HG02852 (cell line): ENCODE measurements at regions not wholly inside any gene's neighbourhood (a gene's known extent, or its start where the extent isn't known, plus 50 kb on each side); places are given as distances from the start of the nearest gene placed in this dataset.
"Not testable (repeated sequence)": the region's sequence is repeated elsewhere in the genome, so short reads cannot be mapped to it uniquely, and the experiment has no call there.

Experiments used
- ATAC-seq: cut with Tn5 transposase; IDR thresholded peaks from one replicate; pipeline ENCODE4 v1.9.1; 2021; ENCODE audit warnings: mild to moderate bottlenecking, moderate library complexity; ENCODE audit not compliant: unreplicated experiment

GRCh38 chr2:67165523-67165990, 231.6 kb upstream of the ETAA1 start:
- ATAC-seq: no peak

GRCh38 chr2:67166511-67166910, 230.6 kb upstream of the ETAA1 start:
- not testable (repeated sequence) for ATAC-seq

GRCh38 chr2:67169417-67170140, 227.6 kb upstream of the ETAA1 start:
- no peak for ATAC-seq

GRCh38 chr2:67179526-67179925, 217.6 kb upstream of the ETAA1 start:
- no peak for ATAC-seq

DNA sequence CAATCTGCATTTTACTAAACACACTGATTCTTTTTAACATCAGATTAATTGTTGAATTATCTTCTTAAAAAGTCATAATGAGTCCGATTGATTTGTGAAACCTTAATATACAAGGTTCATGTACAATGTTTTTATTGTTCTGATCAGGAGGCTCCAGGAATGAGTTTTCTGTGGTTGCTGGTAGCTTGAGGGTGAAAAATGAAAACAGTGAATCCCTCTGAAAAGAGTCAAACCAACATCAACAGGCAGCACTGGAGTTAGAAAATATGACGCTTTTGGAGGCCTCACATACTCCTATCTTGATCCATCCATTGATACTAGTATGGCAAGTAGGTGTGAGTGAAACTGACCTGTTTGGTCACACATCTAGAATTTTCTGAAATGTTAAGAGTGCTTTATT, 216.3 kb upstream of the ETAA1 start:
- ATAC-seq: no peak

DNA sequence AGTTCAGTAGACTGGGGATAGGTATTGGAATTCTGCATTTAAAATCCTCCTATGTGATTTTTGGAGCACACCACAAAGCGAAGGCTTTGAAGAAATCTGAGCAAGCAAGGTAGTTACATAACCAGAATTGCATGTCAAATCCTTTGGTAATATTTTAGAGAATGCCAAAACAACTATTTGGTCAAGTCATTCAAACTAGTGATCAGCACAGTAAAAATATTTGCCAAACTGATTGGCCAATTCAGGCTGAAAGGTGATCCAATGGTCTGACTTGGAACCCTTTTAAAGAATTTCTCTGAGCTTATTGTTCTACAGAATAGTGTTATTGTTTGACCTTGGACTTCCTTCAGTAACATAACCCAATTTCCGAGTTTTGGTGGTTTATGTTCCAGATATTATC, 214.2 kb upstream of the ETAA1 start:
- no peak for ATAC-seq

DNA sequence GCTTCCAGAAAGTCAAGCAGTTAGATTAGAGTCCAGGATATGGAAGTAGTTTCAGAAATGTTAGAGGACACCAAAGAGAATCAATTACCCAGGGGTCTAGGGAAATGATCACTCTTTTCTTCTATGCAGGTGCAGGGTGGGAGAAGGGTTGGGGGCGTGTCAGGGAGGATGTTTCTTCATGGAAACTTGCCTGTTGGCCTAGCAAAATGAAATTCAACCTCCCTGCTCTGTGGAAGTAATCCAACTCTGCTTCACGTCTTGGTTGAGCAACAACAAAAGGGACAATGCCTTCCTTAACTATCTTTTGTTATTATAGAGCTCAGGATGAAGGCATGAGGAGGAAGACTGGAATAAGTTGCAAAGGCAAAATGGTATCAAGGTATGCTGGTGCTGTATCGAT, 210.8 kb upstream of the ETAA1 start:
- no peak for ATAC-seq

GRCh38 chr2:67186871-67187270, 210.3 kb upstream of the ETAA1 start:
- ATAC-seq: no peak

- ATAC-seq: not testable (repeated sequence)
Observed at GRCh38 chr2:67195327-67195726, 201.8 kb upstream of the ETAA1 start.

DNA sequence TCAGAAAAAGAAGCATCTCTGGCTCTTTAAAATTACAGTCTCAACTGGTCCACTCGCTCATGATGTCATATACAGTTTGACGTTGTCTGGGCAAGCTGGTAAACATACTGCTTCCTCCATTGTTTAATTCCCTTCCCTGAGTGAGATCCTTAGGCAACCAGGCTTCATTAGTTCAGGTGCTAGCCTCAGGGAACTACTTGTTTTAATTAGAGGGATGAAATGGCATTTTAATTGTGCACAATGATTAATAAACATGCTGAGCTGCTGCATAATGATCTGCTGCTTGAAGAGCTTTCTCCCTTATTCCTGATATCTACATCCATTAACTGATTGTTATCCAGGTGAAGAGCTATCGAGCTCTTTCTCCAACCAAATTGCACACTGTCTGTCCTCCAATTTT, 195.6 kb upstream of the ETAA1 start:
- no peak for ATAC-seq

DNA sequence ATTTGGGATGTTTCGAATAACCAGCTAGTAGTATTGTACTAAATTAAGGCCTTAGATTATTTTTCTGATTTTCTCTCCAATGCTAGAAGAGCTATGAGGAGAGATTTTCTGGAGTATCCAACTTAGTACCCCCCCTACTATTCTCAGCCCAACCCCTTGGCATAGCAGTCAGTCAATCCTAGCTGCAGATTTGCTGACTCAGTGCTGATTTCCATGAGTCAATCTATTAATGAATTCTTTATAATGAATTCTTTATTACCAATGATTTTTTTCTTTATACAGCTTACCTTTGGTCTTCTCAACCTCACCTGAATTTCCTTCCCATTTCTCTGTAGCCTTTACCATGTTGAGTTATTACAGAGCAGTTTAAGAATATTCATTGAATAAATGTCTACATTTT, 192.8 kb upstream of the ETAA1 start:
- ATAC-seq: no peak

- ATAC-seq: no peak
Observed at GRCh38 chr2:67208887-67209500, 188.1 kb upstream of the ETAA1 start.

DNA sequence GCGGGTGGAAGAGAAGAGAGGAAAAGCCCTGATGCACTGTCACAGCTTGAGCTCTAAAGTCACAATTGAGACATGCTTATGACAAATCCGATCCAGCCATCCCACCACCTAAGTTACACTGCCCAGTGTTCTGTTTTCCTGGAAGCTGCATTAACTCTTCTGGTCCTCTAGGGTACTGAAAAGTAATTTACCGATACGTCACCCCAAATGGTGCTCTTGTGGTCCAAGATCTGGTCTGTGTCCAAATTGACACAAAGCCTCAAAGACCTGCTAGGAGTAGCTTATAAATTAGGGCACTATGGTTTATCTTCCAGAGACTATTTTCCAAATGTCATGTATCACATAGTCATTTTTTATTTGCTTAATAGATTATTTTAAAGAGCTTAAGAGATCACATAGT, 186.7 kb upstream of the ETAA1 start:
- no peak for ATAC-seq

DNA sequence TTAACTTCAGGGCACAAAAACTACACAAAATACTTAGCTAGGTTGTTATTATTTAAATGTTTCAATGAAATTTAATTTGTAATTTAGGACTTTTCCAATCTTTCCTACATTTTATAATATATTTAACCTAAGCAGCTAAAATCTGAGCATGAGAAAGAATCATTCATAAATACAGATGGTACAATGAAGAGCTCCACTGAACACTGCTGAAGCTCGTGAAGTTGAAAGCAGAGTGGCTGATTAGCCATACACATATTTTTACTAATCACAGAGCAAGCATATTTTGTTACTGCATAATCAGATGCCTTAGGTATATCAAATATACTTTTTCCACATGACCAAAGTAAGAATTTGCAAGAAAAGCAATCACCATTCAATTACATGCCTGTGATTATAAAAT, 184.9 kb upstream of the ETAA1 start:
- ATAC-seq: no peak

GRCh38 chr2:67213270-67213670, 183.9 kb upstream of the ETAA1 start:
- ATAC-seq: no peak

DNA sequence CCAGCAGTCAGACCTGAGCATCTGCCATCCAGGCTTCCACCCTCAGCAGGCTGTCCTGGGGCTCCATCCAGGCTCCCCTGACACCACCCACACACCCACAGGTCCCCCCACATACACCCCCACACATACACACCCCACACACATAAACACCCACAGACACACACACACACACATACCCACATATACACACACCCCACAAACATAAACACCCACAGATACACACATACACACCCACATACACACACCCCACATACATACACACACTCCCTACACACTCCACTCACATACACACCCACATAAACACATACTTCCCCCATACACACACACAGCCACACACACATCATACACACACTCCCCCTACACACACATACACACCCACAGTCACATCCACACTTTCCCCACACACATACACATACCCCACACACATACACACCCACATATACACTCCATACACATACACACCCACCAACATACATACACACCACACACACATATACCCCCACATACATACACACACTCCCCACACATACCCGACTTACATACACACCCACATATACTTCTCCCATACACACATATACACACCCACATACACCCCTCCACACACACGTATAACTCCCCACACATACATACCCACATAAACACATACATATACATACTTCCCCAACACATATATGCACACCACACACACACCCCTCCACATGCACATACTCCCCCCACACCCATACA, 183.3 kb upstream of the ETAA1 start:
- no peak for ATAC-seq

DNA sequence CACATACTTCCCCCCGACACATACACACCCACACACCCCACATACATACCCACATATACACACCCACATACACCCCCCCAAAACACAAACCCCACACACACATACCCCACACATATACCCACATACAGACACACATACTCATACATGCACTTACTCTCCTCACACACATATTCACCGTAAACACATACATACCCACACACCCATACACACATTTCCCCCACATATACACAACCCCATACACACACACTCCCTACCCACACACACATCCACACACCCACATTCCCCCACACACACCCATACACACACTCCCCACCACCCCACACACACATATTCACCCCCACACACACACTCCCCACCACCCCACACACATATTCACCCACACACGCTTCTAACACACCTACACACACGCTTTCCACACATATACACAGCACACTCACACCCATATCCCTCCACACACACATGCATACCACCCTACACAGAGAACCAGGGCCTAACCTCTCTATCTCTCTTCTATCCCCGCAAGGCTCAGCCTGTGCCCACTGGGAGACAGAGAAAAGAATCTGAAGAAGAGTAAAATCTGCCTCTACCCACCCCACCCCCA, 182.4 kb upstream of the ETAA1 start:
- no peak for ATAC-seq

GRCh38 chr2:67215214-67216055, 181.7 kb upstream of the ETAA1 start:
- ATAC-seq: no peak

GRCh38 chr2:67216103-67216502, 181.0 kb upstream of the ETAA1 start:
- no peak for ATAC-seq

DNA sequence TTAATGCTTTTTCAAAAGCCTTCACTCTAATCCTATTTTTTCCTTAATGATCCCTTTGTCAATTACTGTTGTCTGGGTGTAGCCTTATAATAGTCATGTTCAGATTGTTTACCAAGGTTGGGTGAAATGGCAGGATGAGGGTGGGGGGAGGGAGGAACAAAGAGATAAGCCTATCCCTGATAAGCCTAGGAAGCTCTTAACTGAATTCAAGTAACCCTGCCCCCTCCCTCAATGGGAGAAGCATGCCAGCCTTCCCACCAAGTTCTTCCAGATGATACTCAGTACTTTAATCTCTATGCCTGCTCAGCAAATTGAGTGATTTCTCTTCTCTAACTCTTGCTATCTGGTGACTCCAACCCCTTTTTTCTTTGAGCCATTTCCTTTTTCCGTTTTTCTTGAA, 180.3 kb upstream of the ETAA1 start:
- ATAC-seq: no peak

DNA sequence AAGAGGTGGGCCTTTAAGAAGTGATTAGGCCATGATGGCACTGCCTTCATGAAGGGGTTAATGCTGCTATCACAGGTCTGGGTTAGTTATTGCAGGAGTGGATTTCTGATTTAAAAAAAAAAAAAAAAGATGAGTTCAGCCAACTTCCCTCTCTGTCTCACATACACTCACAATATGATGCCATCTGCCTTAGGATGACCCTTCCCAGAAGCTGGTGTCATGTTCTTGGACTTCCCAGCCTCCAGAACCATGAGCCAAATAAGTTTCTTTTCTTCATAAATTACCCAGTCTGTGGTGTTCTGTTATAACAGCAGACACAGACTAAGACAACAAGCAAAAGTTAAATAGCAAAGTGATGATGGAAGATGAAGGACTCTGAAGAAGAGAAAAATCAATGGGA, 179.7 kb upstream of the ETAA1 start:
- no peak for ATAC-seq
